Fibroblast of mammary gland (primary cell): ENCODE measurements at regions not wholly inside any gene's neighbourhood (a gene's known extent, or its start where the extent isn't known, plus 50 kb on each side); places are given as distances from the start of the nearest gene placed in this dataset.
"Not testable (repeated sequence)": the region's sequence is repeated elsewhere in the genome, so short reads cannot be mapped to it uniquely, and the experiment has no call there.

Experiments
- DNase-seq: peaks from one replicate; pipeline ENCODE4 v3.0.0-alpha.2; 2010; ENCODE audit warnings: low read depth
- H3K4me3 ChIP-seq: 2 replicates; pipeline ENCODE4 v1.5.1; 2011; ENCODE audit warnings: low read depth, mild to moderate bottlenecking, low read length, moderate library complexity; ENCODE audit not compliant: control insufficient read depth
- CTCF ChIP-seq: conservative IDR thresholded peaks from 2 replicates; pipeline ENCODE4 v1.5.1; 2011; ENCODE audit warnings: low read depth, low read length, inconsistent platforms; ENCODE audit not compliant: control insufficient read depth, insufficient read depth

GRCh38 chr2:146415291-146415690 is 1429.5 kb upstream of the ACVR2A start:
- no peak for DNase-seq
- H3K4me3 ChIP-seq = no peak overlapping the region
- no peak for TF ChIP-seq CTCF

DNA sequence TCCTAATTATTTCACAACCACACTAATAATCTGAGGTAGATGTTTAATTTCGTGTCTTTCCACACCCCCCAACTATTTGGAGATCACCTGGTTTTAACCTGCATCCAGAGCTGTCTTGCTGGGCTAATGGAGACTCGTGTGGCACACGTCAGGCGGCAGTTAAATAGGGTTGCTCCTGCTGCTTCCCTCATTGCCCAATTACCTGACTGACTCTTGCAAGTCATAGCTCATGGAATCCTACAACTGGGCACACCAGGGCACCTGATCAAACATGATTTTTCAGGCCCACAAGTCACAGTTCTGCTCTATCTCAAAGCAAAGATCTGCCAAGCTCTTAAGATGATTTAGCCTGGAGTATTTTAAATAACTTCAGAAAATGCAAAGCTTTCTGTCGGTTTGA is 1430.4 kb upstream of the ACVR2A start:
- no peak overlapping the region for H3K4me3 ChIP-seq
- DNase-seq = no peak
- no peak for TF ChIP-seq CTCF

GRCh38 chr2:146413086-146413610 is 1431.7 kb upstream of the ACVR2A start:
- no peak for DNase-seq
- no peak for TF ChIP-seq CTCF
- H3K4me3 ChIP-seq = no peak overlapping the region

- no peak for TF ChIP-seq CTCF
These were observed 1432.2 kb upstream of the ACVR2A start for GRCh38 chr2:146412625-146413024.

GRCh38 chr2:146405402-146406309 is 1439.2 kb upstream of the ACVR2A start:
- peak; percentile 3 for DNase-seq
- H3K4me3 ChIP-seq = not testable (repeated sequence)

More at GRCh38 chr2:146412625-146413024, 1432.2 kb upstream of the ACVR2A start:
- DNase-seq = no peak
- H3K4me3 ChIP-seq = no peak overlapping the region

GRCh38 chr2:146403546-146404160 is 1441.2 kb upstream of the ACVR2A start:
- not testable (repeated sequence) for H3K4me3 ChIP-seq, DNase-seq

DNA sequence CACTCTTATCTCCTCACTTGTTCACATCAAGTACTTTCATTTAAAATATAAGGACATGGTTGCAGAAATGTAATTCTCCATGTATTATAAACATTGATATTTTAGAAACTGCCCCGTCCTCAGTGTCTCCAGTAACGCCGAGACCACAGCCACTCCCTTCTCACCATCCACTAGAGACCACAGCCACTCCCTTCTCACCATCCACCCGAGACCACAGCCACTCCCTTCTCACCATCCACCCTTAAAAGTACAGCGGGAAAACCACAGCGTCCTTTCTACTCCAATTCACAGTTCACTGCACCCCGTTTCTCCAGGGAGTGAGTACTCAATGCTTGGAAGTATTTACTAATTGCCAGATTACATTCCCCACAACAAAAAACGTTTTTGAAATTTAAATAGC is 1452.2 kb upstream of the ACVR2A start:
- TF ChIP-seq CTCF = no peak
- no peak overlapping the region for H3K4me3 ChIP-seq
- DNase-seq = no peak

DNA sequence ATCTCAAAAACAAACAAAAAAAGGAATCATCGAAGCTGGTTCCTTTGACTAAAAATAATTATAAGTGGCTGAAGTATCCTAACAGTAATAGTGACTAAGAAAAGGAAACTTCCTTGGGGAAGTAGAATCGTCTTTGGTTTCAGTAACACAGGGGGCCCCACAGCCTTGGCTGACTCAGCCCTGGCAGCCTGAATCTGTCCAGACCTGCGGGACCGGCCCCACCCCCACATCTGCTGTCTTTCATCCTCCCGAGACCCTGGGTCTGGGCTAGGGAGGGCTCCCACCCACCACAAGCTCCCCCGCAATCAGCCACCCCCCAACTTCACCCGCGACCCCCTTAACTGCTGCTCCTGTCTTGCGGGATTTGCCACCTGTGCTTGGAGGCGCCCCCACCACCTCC is 1452.6 kb upstream of the ACVR2A start:
- TF ChIP-seq CTCF = no peak
- no peak for DNase-seq
- no peak overlapping the region for H3K4me3 ChIP-seq
